H4 (cell line): ENCODE measurements at regions not wholly inside any gene's neighbourhood (a gene's known extent, or its start where the extent isn't known, plus 50 kb on each side); places are given as distances from the start of the nearest gene placed in this dataset.
"Not testable (repeated sequence)": the region's sequence is repeated elsewhere in the genome, so short reads cannot be mapped to it uniquely, and the experiment has no call there.

Source experiments
- DNase-seq: peaks from one replicate; pipeline ENCODE4 v3.0.0-alpha.2; 2015; ENCODE audit warnings: low spot score

DNA sequence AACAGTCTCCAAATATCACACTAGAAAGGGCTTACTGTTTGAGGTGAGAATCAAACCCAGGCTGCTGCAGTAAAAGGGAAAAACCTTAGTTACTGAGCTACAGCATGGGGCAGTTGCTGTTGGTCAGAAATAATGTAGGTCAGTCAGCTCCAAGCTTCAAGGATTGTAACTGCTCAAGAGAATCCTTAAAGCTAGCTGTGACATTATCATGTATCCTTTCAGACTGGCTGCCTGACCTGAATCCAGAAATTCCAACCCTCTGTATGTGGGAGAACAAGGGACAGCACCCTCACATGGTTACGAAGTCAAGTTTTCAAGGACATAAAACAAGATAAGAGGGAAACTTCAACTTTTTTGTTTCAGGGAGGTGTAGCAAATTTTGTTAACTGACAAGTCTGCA is 365.9 kb upstream of the NPAP1 start:
- DNase-seq: not testable (repeated sequence)

DNA sequence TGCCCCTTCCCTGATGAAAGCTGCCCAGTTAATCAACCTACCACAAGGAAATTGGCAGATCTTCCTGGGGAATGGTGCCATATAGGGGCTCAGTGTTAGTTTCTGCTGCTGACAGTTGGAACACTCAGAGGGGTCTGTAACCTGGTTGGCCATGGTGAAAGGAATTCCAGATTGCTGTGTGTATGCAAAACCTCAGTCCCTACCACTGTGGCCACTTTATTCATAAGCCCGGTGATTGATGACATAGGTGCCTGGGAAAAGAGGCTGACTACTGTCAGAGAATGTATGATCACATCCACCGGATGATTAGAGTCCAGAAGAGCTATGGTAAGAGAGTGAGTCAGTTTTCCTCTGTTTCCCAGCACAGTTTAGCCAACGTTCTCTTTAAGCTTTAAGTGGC is 363.9 kb upstream of the NPAP1 start:
- not testable (repeated sequence) for DNase-seq

DNA sequence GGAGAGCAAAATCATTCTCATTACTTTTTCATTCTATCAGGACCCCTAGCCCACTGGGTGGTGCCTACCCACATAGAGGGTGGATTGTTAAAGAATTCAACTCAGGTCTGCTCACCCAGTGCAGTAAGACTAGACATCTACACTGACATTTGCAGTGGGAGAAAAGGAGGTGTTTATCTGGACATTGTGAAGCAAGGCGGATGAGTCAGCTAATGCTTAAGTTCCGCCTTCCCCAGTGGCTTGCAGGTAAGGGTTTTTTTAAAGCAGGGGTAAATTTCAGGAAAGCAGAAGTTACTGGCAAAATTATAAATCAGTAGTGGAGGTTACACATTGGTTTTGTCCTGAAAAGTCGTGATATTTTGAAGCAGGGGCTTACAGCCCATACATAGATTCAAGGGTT is 359.2 kb upstream of the NPAP1 start:
- not testable (repeated sequence) for DNase-seq

DNA sequence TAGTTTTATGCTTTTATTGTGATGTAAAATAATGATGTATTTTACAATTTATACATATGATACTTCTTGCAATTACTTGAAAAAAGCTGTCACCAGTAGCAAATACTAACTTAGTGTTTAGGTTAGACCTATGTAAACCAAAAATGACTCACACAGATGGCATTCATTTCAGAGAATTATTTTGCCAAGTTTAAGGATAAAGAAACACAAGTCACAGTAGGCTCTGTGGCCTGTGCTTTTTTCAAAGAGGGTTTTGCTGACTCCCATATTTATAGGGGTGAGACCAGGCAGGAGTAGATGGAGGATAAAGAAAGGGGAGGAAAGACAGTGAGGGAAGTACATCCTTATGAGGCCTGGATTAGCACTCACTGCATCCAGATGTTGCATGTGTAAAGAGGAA is 356.6 kb upstream of the NPAP1 start:
- DNase-seq: no peak

DNA sequence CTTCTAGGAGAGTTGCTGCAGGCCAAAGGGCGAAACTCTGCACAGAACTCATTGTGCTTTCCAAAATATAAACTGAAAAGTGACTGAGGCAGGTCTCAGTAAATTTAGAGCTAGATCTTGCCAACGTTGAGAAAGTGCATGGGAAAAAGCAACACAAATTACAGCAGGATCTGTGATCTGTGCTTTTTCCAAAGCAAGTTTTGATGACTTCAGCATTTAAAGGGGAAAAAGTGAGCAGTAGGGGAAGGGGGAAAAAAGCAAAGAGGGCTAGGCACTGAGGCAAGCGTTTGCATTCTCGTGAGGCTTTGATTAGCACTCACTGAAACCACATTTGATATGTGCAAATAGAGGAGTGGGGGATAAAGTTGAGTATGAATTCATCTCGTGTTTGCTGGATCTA is 351.5 kb upstream of the NPAP1 start:
- DNase-seq: not testable (repeated sequence)

DNA sequence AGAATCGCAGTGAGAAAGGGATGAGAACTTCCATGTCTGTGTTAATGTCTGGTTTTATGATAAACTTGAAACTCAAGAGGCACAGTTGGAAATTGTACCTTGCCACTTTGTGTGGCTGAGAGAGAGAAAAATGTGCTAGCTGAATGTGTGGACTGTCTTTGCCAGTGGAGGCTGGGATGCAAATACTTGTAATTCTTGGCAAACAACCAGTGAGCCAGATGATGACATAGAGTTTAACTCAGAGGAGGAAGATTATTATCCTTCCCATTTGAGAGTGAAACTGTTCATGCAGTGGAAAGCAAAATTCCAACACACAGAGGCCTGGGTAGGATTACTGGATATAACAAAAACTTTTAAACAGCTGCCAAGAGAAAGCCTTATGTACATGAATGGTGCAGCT is 349.1 kb upstream of the NPAP1 start:
- not testable (repeated sequence) for DNase-seq

DNA sequence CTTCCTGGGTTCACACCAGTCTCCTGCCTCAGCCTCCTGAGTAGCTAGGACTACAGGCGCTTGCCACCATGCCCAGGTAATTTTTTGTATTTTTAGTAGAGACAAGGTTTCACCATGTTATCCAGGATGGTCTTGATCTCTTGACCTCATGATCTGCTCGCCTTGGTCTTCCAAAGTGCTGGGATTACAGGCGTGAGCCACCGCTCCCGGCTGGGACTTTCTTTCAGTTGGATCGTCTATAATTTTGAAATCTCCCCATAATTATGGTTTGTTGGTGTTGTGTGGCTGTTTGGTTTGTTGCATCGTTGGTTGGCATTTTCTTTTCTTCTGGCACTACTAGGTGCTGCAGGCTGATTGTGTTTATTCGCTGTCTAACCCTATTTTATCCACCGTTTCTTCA is 343.6 kb upstream of the NPAP1 start:
- DNase-seq: not testable (repeated sequence)

DNA sequence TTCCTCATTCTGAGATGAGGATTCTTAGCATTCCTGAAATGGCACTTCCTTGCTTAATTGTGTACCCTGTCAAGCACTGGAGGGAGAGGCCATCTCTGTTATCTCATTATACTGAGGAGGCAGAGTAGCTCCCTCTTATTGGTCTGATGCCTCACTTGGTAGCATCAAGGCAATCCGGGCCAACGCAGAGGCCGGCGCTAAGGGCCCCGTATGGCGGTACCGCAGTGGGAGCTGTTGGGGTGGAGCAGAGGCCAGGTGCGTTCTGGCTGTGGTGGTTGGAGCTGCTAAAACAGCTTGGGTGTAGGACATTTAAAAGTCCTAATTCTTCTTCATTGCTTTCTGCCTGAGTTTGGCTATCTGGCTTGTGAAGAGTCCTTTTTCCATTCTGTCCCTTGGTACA is 333.7 kb upstream of the NPAP1 start:
- DNase-seq: not testable (repeated sequence)

DNA sequence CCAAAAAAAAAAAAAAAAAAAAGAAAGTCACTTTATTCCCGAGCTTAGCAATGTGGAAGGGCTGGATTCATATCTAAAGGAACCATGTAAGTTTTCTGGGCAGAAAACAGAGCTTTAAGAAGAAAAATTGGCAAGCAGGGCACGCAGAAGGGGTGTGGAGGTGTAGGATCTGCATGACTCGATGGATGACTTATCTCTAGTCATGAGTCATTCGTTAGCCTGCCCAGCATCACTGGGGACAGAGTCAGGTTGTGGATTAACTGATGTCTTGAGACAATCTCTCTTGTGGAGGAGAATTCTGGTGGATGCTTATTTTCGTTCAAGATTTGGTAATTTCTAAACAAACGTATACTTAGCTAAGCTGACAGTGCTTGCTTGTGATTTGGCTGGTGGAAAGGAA is 322.8 kb upstream of the NPAP1 start:
- not testable (repeated sequence) for DNase-seq

DNA sequence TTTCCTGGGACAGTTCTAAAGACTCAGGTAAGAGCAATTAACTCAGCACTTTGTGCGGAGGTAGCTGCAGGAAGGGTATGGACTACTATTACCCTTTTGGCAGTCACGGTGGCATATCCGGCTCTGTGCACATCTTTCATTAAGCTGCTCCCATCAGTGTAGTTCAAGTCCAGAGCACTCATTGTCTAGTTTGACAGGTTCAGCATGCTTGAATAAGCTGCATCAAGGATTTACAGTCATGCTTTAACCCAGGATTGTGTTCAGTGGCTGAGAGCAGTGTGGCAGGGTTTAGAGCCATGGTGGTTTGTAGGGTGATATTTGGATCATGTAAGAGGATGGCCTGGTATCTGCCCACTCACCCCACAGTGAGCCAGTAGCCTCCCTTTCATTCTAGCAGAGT is 294.5 kb upstream of the NPAP1 start:
- not testable (repeated sequence) for DNase-seq

DNA sequence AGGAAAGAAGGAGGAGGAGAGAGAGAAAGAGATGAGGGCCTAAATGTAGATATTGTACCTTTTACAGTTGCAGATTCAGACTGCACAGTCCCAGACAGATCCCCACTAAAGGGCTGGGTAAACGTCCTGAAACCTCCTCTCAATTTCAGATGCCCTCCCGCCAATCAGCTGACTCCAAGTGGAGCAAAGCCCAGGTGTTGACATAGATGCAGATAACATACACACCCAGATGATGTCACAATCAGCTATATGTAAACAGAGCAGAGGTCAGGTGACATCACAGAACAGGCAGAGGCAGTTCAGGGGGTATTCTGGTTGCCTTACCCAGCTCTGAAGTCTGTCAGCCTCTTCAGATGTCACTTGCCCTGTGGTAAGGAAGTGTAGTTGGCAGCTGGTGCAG is 290.3 kb upstream of the NPAP1 start:
- not testable (repeated sequence) for DNase-seq

DNA sequence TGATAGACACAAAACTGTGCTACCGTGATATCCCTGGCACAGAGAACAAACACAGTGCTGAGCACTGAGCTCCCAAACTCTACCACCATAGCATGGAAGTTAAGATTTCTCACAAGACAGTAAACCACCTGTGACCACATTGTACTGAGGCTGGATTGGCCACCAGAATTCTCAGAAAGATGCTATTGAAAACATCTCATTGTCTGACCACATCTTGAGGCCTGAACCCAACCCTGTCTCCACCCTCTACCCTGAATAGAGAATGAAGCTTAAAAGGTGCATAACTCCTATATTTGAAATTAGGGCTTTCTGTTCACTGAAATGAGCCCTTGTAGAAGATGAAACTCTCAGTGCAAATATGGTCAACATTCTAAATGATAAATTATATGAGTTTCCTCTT is 281.3 kb upstream of the NPAP1 start:
- no peak for DNase-seq

DNA sequence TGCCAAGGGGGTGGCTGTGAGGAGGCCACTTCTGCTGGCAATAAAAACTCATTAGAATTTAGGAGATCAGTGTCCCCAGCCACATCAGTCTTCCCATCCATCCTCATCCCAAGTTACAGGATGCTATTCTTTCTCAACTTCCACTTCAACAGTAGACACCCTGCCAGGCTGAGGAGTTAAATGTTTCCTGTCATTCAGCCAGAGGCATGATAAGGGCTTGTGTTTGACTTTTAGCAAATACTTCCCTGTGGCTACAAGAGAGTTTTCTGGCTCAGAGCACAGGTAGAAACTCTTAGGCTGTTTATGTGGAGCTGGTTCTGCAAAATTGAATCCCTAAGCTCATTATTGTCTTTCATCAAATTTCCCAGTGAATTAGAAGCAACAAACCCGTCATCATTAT is 262.9 kb upstream of the NPAP1 start:
- not testable (repeated sequence) for DNase-seq

DNA sequence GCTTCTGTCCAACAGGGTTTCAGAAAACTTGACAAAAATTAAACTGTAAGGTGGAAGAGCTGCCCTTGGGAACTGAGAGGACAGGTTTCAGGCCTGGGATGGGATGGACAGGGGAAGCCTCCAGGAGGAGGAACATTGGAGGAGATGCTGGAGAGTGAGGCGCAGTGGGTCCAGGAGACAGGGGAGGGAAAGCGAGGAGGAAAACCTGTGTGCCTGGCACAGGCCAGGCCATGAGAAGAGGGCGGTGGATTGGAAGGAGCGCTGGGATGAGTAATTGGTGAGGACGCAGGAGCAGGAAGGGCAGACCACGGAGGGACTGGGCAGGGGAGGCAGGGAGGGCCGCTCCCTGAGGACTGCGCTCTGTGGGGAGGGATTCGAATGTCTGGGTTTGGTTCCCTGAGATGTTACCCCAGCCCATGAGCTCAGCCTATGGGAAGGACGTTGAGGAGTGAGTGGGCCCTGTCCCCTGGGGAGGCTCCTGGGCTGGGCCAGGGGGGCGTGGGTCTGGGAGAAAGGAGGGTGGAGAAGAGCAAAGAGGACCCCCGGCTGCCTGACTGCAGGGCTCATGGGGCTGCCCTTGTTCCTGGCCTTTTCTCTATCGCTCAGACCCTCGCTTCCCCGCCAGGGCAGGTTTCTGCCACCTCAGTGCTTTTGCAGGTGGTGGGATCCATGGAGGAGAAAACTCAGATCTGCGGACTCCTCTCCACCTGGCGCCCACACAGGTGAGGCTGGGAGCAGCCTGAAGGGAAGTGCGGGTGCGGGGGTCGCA is 249.1 kb upstream of the NPAP1 start:
- not testable (repeated sequence) for DNase-seq

DNA sequence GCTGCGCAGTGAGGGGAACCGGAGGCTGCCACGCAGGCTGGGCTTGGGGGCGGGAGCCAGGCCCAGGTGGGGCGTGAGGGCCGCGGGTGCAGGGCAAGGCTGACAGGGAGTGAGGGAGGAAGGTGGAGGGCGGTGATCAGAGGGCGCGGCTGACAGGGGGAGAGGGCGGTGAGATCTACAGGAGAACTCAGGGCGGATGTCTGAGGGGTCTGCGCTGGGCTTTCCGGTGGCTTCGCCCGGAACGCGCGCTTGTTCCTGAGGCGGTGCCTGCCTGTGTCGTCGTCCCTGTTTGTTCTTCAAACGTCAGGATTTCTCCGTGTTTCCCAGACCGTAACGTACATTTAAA is 248.5 kb upstream of the NPAP1 start:
- DNase-seq: not testable (repeated sequence)

DNA sequence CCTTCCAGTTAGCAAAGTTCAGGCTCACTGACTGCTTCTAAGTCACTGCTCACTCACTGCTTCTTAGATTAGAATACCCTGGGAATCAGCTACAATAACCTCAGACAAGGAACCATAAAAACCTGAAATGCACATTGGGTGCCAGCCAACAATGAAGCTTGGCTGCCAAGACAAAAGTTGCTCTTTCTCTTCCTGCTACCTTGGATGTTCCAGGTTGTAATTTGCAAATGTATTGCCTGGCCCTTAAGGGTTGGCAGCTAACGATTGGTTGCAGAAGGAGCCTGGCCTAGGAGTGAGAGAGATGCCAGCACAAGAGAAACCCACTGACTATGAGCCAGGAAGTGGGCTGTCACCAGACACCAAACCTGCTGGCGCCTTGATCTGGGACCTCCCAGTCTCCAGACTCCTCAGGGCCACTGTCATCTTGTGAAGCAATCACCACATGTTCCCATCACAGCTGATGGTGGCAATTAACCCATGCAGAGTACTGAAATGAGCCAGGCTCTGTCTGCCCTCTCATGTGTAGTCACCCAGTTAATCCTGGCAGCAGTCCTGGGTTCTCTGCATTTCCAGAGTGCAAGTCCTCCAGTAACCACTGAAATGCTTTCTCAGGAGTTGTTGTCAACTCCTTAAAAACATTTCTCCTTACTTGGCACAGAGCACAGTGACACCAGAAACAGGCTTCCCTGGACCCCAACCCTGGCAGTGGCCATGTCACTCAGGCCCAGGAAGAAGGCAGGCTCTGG is 240.3 kb upstream of the NPAP1 start:
- not testable (repeated sequence) for DNase-seq

DNA sequence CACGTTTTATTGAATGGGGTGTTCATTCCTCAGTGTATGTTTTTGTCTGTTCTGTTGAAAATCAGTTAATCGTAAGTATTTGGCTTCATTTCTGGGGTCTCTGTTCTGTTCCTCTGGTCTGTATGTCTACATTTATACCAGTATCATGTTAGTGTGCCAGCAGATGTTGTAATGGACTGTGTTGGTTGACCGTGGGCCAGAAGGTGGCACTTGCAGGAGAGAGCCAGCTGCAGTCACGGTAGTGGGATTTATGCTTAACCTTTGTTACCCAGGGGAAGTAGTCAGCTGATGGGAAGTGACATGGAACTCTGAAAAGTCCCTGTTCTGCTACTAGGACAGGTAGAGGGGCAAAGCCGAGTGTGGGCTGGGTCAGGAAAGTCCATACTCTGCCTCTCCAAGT is 238.3 kb upstream of the NPAP1 start:
- not testable (repeated sequence) for DNase-seq

DNA sequence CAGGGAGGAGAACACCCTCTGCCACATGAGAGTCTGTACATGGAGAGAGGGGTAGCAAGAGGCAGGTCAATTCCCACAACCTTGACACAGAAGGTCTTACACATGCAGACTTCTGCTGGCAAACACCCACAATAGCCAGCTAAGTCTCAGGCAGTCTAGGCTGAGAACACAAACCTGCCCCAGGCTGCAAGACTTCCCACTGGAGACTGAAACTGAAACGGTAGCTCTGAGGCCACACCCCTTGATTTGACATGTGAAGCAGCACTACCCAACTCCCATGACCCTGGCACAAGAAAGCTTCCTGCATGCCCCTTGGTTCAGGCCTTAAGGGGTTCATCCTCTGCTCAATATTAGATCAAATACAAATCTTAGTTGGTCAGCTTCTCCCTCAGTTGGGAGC is 237.8 kb upstream of the NPAP1 start:
- DNase-seq: not testable (repeated sequence)

DNA sequence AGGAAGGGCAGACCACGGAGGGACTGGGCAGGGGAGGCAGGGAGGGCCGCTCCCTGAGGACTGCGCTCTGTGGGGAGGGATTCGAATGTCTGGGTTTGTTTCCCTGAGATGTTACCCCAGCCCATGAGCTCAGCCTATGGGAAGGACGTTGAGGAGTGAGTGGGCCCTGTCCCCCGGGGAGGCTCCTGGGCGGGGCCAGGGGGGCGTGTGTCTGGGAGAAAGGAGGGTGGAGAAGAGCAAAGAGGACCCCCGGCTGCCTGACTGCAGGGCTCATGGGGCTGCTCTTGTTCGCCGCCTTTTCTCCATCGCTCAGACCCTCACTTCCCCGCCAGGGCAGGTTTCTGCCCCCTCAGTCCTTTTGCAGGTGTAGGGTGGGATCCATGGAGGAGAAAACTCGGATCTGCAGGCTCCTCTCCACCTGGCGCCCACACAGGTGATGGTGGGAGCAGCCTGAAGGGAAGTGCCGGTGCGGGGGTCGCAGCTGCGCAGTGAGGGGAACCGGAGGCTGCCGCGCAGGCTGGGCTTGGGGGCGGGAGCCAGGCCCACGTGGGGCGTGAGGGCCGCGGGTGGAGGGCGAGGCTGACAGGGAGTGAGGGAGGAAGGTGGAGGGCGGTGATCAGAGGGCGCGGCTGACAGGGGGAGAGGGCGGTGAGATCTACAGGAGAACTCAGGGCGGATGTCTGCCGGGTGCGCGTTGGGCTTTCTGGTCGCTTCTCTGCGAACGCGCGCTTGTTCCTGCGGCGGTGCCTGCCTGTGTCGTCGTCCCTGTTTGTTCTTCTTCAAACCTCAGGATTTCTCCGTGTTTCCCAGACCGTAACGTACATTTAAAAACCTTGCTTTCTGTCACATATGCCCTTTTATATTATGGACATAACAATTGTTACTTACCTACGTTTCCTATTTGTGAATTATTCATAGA is 198.2 kb upstream of the NPAP1 start:
- not testable (repeated sequence) for DNase-seq

DNA sequence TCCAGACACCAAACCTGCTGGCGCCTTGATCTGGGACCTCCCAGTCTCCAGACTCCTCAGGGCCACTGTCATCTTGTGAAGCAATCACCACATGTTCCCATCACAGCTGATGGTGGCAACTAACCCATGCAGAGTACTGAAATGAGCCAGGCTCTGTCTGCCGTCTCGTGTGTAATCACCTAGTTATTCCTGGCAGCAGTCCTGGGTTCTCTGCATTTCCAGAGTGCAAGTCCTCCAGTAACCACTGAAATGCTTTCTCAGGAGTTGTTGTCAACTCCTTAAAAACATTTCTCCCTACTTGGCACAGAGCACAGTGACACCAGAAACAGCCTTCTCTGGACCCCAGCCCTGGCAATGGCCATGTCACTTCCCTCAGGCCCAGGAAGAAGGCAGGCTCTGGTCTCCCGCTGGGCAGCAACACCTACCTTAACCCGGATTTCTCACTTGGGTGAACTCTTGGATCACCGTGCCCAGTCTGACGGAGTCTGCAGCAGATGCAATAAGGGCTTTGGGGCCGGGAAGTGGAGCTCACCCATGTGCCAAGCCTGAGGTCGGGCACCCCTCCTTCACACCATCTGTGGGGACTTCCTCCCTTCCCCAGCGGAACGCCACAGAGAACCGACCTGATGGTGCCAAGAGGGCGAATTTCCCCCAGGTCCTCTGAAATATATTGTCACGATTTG is 189.5 kb upstream of the NPAP1 start:
- not testable (repeated sequence) for DNase-seq

DNA sequence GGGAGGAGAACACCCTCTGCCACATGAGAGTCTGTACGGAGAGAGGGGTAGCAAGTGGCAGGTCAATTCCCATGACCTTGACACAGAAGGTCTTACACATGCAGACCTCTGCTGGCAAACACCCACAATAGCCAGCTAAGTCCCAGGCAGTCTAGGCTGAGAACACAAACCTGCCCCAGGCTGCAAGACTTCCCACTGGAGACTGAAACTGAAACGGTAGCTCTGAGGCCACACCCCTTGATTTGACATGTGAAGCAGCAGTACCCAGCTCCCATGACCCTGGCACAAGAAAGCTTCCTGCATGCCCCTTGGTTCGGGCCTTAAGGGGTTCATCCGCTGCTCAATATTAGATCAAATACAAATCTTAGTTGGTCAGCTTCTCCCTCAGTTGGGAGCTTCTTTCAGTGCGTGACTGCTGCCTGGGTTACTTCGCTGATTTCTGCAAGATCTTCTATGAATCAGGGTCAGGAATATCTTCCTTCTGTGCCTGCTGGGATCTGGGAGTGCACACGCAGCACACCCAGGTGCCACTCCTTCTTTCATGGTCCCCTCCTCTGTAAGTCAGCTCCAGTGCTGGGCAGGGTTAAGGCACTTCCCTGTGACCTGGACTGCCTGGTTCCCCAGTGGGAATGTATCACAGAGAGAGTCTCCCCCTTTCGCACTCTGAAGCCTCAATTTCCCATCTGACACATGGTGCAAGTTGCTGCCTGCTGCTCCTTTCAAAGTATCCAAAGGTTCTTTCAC is 187.2 kb upstream of the NPAP1 start:
- DNase-seq: not testable (repeated sequence)
